ENCODE measurements at regions not wholly inside any gene's neighbourhood (a gene's known extent, or its start where the extent isn't known, plus 50 kb on each side); places are given as distances from the start of the nearest gene placed in this dataset.

DNA sequence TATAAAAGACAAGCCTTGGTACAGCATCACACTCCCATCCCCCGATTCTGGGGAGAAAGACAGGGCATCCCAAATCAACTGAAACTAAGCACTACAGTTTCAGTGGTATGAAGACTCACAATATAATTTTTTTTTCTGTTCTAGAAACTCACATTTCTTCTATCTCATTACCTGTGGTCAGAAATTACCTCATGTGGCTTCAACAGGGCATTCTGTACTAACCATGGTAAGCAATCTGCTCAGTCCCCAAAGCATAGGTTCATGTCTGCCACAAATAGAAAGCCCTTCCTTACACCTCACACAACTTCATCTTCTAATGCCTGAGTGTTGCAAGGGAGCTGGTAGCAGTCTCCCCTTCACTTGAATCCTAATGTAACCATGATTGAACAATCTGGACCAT is 147.4 kb upstream of the POU2AF2 start (continued):
- no peak for TF ChIP-seq REST (IDR thresholded peaks at IDR 0.05; ENCODE audit: low read depth)
- TF ChIP-seq CEBPB (IDR thresholded peaks at IDR 0.05; ENCODE audit: low read depth), result no peak
- TF ChIP-seq JUND (IDR thresholded peaks at IDR 0.05), result no peak
- no peak for TF ChIP-seq POLR2AphosphoS5 (IDR thresholded peaks at IDR 0.05; ENCODE audit: low read depth, low read length)
- no peak for TF ChIP-seq SIN3A (IDR thresholded peaks at IDR 0.05; ENCODE audit: low read depth)
- TF ChIP-seq, protein P1, sequence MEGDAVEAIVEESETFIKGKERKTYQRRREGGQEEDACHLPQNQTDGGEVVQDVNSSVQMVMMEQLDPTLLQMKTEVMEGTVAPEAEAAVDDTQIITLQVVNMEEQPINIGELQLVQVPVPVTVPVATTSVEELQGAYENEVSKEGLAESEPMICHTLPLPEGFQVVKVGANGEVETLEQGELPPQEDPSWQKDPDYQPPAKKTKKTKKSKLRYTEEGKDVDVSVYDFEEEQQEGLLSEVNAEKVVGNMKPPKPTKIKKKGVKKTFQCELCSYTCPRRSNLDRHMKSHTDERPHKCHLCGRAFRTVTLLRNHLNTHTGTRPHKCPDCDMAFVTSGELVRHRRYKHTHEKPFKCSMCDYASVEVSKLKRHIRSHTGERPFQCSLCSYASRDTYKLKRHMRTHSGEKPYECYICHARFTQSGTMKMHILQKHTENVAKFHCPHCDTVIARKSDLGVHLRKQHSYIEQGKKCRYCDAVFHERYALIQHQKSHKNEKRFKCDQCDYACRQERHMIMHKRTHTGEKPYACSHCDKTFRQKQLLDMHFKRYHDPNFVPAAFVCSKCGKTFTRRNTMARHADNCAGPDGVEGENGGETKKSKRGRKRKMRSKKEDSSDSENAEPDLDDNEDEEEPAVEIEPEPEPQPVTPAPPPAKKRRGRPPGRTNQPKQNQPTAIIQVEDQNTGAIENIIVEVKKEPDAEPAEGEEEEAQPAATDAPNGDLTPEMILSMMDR (IDR thresholded peaks at IDR 0.05 in 2 of 3, conservative IDR thresholded peaks at IDR 0.05 in 1 of 3; ENCODE audit: borderline replicate concordance in 1 of 3, insufficient read depth in 1 of 3, low read depth in 2 of 3, low read length in 2 of 3), result no peak

DNA sequence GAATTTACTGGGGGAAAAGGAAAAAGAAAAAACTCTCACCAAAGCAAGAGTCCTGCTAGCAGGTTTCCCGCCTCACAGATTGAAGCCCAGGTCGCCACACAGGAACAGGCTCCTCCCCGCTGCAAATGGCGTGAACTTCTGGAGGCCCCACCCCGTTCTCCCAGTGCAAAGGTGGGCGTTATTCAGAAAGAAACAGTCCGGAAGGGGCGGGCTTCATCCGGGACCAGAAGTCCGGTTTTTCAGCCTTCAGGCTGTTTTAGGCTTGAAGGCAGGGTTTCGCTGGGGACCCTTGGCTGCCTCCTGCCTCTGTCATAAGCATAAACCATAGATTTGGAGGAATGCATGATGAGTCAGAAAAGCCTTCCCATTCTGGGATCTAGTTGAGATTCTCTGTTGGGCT is 148.3 kb upstream of the POU2AF2 start:
- RAD21 ChIA-PET (ENCODE audit: low non-redundant PET in 1 of 2, low total read pairs in 2 of 2, uncharacterized antibody in 2 of 2, unreplicated experiment in 2 of 2), result no interaction called here
- TF ChIP-seq POLR2A (IDR thresholded peaks at IDR 0.05; ENCODE audit: borderline replicate concordance, extremely low read depth, insufficient read depth, insufficient read length), result no peak
- TF ChIP-seq CBX3 (IDR thresholded peaks at IDR 0.05; ENCODE audit: low read depth), result no peak
- TF ChIP-seq ZNF274 (IDR thresholded peaks at IDR 0.05; ENCODE audit: low read depth, low read length), result no peak
- no peak for TF ChIP-seq ZBTB33 (IDR thresholded peaks at IDR 0.05; ENCODE audit: extremely low read depth, insufficient replicate concordance, low read length)
- TF ChIP-seq SRF (IDR thresholded peaks at IDR 0.05; ENCODE audit: low read depth), result no peak
- no peak for TF ChIP-seq CEBPB (IDR thresholded peaks at IDR 0.05; ENCODE audit: low read depth)
- TF ChIP-seq REST (IDR thresholded peaks at IDR 0.05; ENCODE audit: low read depth), result no peak
- TF ChIP-seq TCF7L2 (IDR thresholded peaks at IDR 0.05; ENCODE audit: borderline replicate concordance, extremely low read depth, insufficient read depth, insufficient read length), result no peak
- no peak for TF ChIP-seq EGR1 (IDR thresholded peaks at IDR 0.05; ENCODE audit: low read depth)
- no peak for TF ChIP-seq SIN3A (IDR thresholded peaks at IDR 0.05; ENCODE audit: low read depth)
- no peak for TF ChIP-seq ELF1 (IDR thresholded peaks at IDR 0.05; ENCODE audit: borderline replicate concordance, low read depth)

More for the DNA sequence above, 148.3 kb upstream of the POU2AF2 start:
- Histone ChIP-seq H4K20me1 (ENCODE audit: insufficient read depth) (no peaks in the 10 kb centered on the region), H3K79me2 (ENCODE audit: insufficient read depth, low read length) (no peaks in the 10 kb centered on the region), H3K4me3 (replicated peaks in 1 of 2; ENCODE audit: low read depth in 1 of 2, low read length in 2 of 2) (no peak overlapping the region), H3K4me2 (ENCODE audit: low read length) (peak overlapping the region; percentile 39), H3K9me2 (ENCODE audit: insufficient read depth) (no peaks in the 10 kb centered on the region), H2AFZ (ENCODE audit: low read depth, low read length, poor library complexity, severe bottlenecking) (peak overlapping the region; percentile 60), H3K27ac (ENCODE audit: low read depth, low read length) (no peak overlapping the region), H3K36me3 (ENCODE audit: control insufficient read depth in 1 of 2, insufficient read depth in 2 of 2, low read length in 2 of 2) (no peaks in the 10 kb centered on the region), H3K27me3 (ENCODE audit: insufficient read depth, low read length) (peaks cover 13% of the 10 kb centered on the region), H3K4me1 (ENCODE audit: control insufficient read depth in 1 of 2, insufficient read depth in 2 of 2, low read length in 2 of 2) (peaks cover 0 to 6% of the 10 kb centered on the region in 2 experiments; a peak in 1 of 4 replicates), H3K9ac (ENCODE audit: low read length) (no peak overlapping the region), H3K9me3 (ENCODE audit: control insufficient read depth in 1 of 2, insufficient read depth in 1 of 2, low read depth in 1 of 2, low read length in 2 of 2) (no peaks in the 10 kb centered on the region)
- ChIA-PET CTCF (no interaction called here), POLR2A (no interaction called here)
- DNase-seq (ENCODE audit: low read depth, low spot score), result peak; percentile 3
- no TSS peak for BruUV-seq (replicated peaks)
- peak; percentile 81 for ATAC-seq
- intact Hi-C loops (cut with micrococcal nuclease), result no loop called here
